GM23338 (cell line): ENCODE measurements at regions not wholly inside any gene's neighbourhood (a gene's known extent, or its start where the extent isn't known, plus 50 kb on each side); places are given as distances from the start of the nearest gene placed in this dataset.

Source experiments
- ATAC-seq: fragments of 200-7000 bp; cut with Tn5 transposase; 3 replicates; pipeline ENCODE4 v1.9.1; 2020
- DNase-seq: peaks from one replicate; pipeline ENCODE4 v3.0.0-alpha.2; 2015; ENCODE audit warnings: low spot score
- H2AFZ ChIP-seq: fragments of 200-600 bp; sonication (generic); 2 replicates; pipeline ENCODE4 v1.8.0; 2016; ENCODE audit warnings: antibody characterized with exemption, mild to moderate bottlenecking, moderate library complexity
- H3F3A ChIP-seq: fragments of 200-600 bp; sonication (generic); replicated peaks from 2 replicates; pipeline ENCODE4 v1.8.0; 2017; ENCODE audit warnings: antibody characterized with exemption, mixed run types, low read depth
- H3K27ac ChIP-seq: fragments of 200-600 bp; sonication (generic); 2 replicates; pipeline ENCODE4 v1.6.1; 2016; ENCODE audit warnings: low read depth
- H3K27me3 ChIP-seq: fragments of 200-600 bp; sonication (generic); 2 replicates; pipeline ENCODE4 v1.8.0; 2016; ENCODE audit warnings: mild to moderate bottlenecking, mixed run types, moderate library complexity; ENCODE audit not compliant: insufficient read depth
- H3K36me3 ChIP-seq: fragments of 200-600 bp; sonication (generic); 2 replicates; pipeline ENCODE4 v1.8.0; 2016; ENCODE audit warnings: mild to moderate bottlenecking; ENCODE audit not compliant: insufficient read depth
- H3K4me1 ChIP-seq: fragments of 200-600 bp; sonication (generic); 2 replicates; pipeline ENCODE4 v1.8.0; 2016; ENCODE audit warnings: mild to moderate bottlenecking, moderate library complexity; ENCODE audit not compliant: insufficient read depth
- H3K4me2 ChIP-seq: fragments of 200-600 bp; sonication (generic); 2 replicates; pipeline ENCODE4 v1.7.1; 2017; ENCODE audit warnings: mixed run types
- H3K4me3 ChIP-seq: fragments of 200-600 bp; sonication (generic); 2 replicates; pipeline ENCODE4 v1.6.1; 2016; ENCODE audit warnings: mixed run types
- H3K79me2 ChIP-seq: fragments of 200-600 bp; sonication (generic); replicated peaks from 2 replicates; pipeline ENCODE4 v1.8.0; 2017; ENCODE audit warnings: mild to moderate bottlenecking; ENCODE audit not compliant: insufficient read depth
- H3K9me2 ChIP-seq: fragments of 200-600 bp; sonication (generic); 2 replicates; pipeline ENCODE4 v1.8.0; 2017; ENCODE audit not compliant: insufficient read depth
- H4K20me1 ChIP-seq: fragments of 200-600 bp; sonication (generic); replicated peaks from 2 replicates; pipeline ENCODE4 v1.8.0; 2017; ENCODE audit warnings: mild to moderate bottlenecking; ENCODE audit not compliant: insufficient read depth
- H3K27ac Mint-ChIP-seq: 2 replicates; pipeline ENCODE4 v1.8.0; 2020; ENCODE audit warnings: inconsistent platforms, mild to moderate bottlenecking, moderate library complexity, mixed read lengths
- H3K27me3 Mint-ChIP-seq: 3 replicates; pipeline ENCODE4 v1.8.0; 2022; ENCODE audit warnings: low read depth, mild to moderate bottlenecking, moderate library complexity, mixed read lengths, inconsistent platforms; ENCODE audit not compliant: insufficient read depth, poor library complexity
- H3K36me3 Mint-ChIP-seq: 3 replicates; pipeline ENCODE4 v1.8.0; 2021; ENCODE audit warnings: low read depth, mild to moderate bottlenecking, inconsistent platforms, moderate library complexity, mixed read lengths
- H3K4me1 Mint-ChIP-seq: 3 replicates; pipeline ENCODE4 v1.8.0; 2020; ENCODE audit warnings: mild to moderate bottlenecking, inconsistent platforms, mixed read lengths
- H3K4me3 Mint-ChIP-seq: 3 replicates; pipeline ENCODE4 v1.8.0; 2021; ENCODE audit warnings: moderate library complexity, mild to moderate bottlenecking, inconsistent platforms, mixed read lengths
- H3K9me3 Mint-ChIP-seq: 3 replicates; pipeline ENCODE4 v1.8.0; 2020; ENCODE audit warnings: moderate library complexity, mild to moderate bottlenecking, inconsistent platforms, mixed read lengths
- CREB1 ChIP-seq: fragments of 250-450 bp; sonication (Bioruptor Pico); IDR thresholded peaks from 2 replicates; pipeline ENCODE4 v1.5.0; 2020; ENCODE audit warnings: low read depth, mild to moderate bottlenecking, moderate library complexity
- EZH2 ChIP-seq: fragments of 200-600 bp; sonication (generic); IDR thresholded peaks from one replicate; pipeline ENCODE4 v1.8.0; 2017; ENCODE audit warnings: antibody characterized with exemption, mild to moderate bottlenecking, low read depth; ENCODE audit not compliant: unreplicated experiment
- EZH2phosphoT487 ChIP-seq: fragments of 200-600 bp; sonication (generic); IDR thresholded peaks from one replicate; pipeline ENCODE4 v1.8.1; 2018; ENCODE audit warnings: antibody characterized with exemption; ENCODE audit not compliant: unreplicated experiment
- NANOG ChIP-seq: IDR thresholded peaks from 2 replicates; pipeline ENCODE4 v1.6.1; 2016; ENCODE audit warnings: antibody characterized with exemption, borderline replicate concordance
- TF ChIP-seq, protein P1 (sequence below), 2 experiments: fragments of 200-600 bp in 1 of 2; sonication (generic) in 1 of 2; conservative IDR thresholded peaks; 2 replicates each; pipeline versions ENCODE4 v1.5.1 to v1.6.1; 2016 to 2017; ENCODE audit warnings: antibody characterized with exemption in 2 of 2, low read depth in 2 of 2, mild to moderate bottlenecking in 2 of 2, moderate library complexity in 1 of 2
- TF ChIP-seq, protein P2 (sequence below): fragments of 250-450 bp; sonication (Bioruptor Pico); IDR thresholded peaks from 2 replicates; pipeline ENCODE4 v1.5.0; 2020; ENCODE audit warnings: mild to moderate bottlenecking, moderate library complexity
- TF ChIP-seq, protein P3 (sequence below): IDR thresholded peaks from 2 replicates; pipeline ENCODE4 v1.6.1; 2016; ENCODE audit warnings: antibody characterized with exemption

DNA sequence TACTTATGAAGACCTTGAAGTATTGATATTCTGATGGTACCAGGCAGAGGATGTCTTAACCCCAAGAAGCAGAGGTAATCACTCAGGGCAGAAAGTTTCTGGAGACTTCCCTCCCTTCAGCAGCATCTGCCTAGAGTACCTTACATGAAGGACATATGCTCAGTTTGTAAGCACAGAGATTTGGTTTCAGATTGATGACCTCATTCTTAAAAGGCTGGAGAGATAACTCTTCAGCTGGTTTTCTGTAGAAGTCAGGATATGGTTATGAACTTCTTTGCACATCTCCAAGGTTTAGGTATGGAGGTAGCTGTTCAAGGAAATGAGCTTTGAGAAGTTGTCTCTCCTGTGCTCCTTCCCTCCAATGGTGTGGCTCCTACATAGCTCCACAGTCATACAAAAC is 148.7 kb downstream of the HHIPL2 start (continued):
- TF ChIP-seq, protein P1, sequence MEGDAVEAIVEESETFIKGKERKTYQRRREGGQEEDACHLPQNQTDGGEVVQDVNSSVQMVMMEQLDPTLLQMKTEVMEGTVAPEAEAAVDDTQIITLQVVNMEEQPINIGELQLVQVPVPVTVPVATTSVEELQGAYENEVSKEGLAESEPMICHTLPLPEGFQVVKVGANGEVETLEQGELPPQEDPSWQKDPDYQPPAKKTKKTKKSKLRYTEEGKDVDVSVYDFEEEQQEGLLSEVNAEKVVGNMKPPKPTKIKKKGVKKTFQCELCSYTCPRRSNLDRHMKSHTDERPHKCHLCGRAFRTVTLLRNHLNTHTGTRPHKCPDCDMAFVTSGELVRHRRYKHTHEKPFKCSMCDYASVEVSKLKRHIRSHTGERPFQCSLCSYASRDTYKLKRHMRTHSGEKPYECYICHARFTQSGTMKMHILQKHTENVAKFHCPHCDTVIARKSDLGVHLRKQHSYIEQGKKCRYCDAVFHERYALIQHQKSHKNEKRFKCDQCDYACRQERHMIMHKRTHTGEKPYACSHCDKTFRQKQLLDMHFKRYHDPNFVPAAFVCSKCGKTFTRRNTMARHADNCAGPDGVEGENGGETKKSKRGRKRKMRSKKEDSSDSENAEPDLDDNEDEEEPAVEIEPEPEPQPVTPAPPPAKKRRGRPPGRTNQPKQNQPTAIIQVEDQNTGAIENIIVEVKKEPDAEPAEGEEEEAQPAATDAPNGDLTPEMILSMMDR (conservative IDR thresholded peaks at IDR 0.05; ENCODE audit: low read depth in 2 of 2) = no peak
- TF ChIP-seq EZH2phosphoT487 (no peak), EZH2 (no peak)
- TF ChIP-seq, protein P2, sequence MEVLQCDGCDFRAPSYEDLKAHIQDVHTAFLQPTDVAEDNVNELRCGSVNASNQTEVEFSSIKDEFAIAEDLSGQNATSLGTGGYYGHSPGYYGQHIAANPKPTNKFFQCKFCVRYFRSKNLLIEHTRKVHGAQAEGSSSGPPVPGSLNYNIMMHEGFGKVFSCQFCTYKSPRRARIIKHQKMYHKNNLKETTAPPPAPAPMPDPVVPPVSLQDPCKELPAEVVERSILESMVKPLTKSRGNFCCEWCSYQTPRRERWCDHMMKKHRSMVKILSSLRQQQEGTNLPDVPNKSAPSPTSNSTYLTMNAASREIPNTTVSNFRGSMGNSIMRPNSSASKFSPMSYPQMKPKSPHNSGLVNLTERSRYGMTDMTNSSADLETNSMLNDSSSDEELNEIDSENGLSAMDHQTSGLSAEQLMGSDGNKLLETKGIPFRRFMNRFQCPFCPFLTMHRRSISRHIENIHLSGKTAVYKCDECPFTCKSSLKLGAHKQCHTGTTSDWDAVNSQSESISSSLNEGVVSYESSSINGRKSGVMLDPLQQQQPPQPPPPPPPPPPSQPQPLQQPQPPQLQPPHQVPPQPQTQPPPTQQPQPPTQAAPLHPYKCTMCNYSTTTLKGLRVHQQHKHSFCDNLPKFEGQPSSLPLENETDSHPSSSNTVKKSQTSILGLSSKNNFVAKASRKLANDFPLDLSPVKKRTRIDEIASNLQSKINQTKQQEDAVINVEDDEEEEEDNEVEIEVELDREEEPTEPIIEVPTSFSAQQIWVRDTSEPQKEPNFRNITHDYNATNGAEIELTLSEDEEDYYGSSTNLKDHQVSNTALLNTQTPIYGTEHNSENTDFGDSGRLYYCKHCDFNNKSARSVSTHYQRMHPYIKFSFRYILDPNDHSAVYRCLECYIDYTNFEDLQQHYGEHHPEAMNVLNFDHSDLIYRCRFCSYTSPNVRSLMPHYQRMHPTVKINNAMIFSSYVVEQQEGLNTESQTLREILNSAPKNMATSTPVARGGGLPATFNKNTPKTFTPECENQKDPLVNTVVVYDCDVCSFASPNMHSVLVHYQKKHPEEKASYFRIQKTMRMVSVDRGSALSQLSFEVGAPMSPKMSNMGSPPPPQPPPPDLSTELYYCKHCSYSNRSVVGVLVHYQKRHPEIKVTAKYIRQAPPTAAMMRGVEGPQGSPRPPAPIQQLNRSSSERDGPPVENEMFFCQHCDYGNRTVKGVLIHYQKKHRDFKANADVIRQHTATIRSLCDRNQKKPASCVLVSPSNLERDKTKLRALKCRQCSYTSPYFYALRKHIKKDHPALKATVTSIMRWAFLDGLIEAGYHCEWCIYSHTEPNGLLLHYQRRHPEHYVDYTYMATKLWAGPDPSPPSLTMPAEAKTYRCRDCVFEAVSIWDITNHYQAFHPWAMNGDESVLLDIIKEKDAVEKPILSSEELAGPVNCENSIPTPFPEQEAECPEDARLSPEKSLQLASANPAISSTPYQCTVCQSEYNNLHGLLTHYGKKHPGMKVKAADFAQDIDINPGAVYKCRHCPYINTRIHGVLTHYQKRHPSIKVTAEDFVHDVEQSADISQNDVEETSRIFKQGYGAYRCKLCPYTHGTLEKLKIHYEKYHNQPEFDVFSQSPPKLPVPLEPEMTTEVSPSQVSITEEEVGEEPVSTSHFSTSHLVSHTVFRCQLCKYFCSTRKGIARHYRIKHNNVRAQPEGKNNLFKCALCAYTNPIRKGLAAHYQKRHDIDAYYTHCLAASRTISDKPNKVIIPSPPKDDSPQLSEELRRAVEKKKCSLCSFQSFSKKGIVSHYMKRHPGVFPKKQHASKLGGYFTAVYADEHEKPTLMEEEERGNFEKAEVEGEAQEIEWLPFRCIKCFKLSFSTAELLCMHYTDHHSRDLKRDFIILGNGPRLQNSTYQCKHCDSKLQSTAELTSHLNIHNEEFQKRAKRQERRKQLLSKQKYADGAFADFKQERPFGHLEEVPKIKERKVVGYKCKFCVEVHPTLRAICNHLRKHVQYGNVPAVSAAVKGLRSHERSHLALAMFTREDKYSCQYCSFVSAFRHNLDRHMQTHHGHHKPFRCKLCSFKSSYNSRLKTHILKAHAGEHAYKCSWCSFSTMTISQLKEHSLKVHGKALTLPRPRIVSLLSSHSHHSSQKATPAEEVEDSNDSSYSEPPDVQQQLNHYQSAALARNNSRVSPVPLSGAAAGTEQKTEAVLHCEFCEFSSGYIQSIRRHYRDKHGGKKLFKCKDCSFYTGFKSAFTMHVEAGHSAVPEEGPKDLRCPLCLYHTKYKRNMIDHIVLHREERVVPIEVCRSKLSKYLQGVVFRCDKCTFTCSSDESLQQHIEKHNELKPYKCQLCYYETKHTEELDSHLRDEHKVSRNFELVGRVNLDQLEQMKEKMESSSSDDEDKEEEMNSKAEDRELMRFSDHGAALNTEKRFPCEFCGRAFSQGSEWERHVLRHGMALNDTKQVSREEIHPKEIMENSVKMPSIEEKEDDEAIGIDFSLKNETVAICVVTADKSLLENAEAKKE (CRISPR knock-in tag) = no peak

DNA sequence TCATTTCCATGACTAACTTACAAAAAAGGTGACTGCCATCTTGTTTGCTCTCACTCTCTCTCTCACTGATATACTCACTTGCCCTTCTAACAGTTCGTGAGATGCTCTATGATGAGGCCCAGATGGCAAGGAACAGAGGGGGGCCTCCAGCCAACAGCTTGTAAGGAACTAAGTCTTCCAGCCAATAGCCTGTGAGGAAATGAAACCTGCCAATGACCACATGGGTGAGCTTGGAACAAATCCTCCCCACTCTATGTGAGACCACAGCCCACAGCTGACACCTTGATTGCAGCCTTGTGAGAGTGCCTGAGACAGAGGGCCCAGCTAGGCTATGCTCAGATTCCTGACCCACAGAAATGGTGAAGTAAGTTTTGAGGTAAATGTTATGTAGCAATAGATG is 153.7 kb downstream of the HHIPL2 start:
- H3K4me3 ChIP-seq = no peak overlapping the region
- no peaks in the 10 kb centered on the region for H3K9me2 ChIP-seq
- Mint-ChIP-seq H3K27ac (no peak overlapping the region), H3K9me3 (no peaks in the 10 kb centered on the region), H3K4me3 (no peak overlapping the region), H3K4me1 (no peaks in the 10 kb centered on the region), H3K27me3 (no peaks in the 10 kb centered on the region), H3K36me3 (no peaks in the 10 kb centered on the region)
- H3K79me2 ChIP-seq = no peaks in the 10 kb centered on the region
- H3K4me1 ChIP-seq = no peaks in the 10 kb centered on the region
- no peaks in the 10 kb centered on the region for H3F3A ChIP-seq
- H3K27ac ChIP-seq = no peak overlapping the region
- H2AFZ ChIP-seq = no peak overlapping the region
- no peaks in the 10 kb centered on the region for H4K20me1 ChIP-seq
- no peak overlapping the region for H3K4me2 ChIP-seq
- H3K36me3 ChIP-seq = no peaks in the 10 kb centered on the region
- DNase-seq = no peak
- H3K27me3 ChIP-seq = no peaks in the 10 kb centered on the region
- ATAC-seq = no peak
- TF ChIP-seq EZH2phosphoT487 (no peak), NANOG (no peak), CREB1 (CRISPR knock-in tag) (no peak)
- TF ChIP-seq, protein P3, sequence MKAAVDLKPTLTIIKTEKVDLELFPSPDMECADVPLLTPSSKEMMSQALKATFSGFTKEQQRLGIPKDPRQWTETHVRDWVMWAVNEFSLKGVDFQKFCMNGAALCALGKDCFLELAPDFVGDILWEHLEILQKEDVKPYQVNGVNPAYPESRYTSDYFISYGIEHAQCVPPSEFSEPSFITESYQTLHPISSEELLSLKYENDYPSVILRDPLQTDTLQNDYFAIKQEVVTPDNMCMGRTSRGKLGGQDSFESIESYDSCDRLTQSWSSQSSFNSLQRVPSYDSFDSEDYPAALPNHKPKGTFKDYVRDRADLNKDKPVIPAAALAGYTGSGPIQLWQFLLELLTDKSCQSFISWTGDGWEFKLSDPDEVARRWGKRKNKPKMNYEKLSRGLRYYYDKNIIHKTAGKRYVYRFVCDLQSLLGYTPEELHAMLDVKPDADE = no peak
- TF ChIP-seq, protein P1 (conservative IDR thresholded peaks at IDR 0.05; ENCODE audit: low read depth in 2 of 2) = no peak
